ENCODE measurements at regions not wholly inside any gene's neighbourhood (a gene's known extent, or its start where the extent isn't known, plus 50 kb on each side); places are given as distances from the start of the nearest gene placed in this dataset.

GRCh38 chr13:44021422-44021821, 141.7 kb downstream of the LACC1 start:
- ChIA-PET POLR2A (no interaction called here), SMC1A (ENCODE audit: uncharacterized antibody, unreplicated experiment) (no interaction called here), RAD21 (ENCODE audit: unreplicated experiment) (no interaction called here), CTCF (interaction anchor here (0.8 kb wide), 1 partner anchor 9 kb away, joined by 3 read pairs; no protein-coding TSS in a partner anchor)
- no peak for TF ChIP-seq TAF1 (IDR thresholded peaks at IDR 0.05; ENCODE audit: borderline replicate concordance, low read depth, low read length)
- no peak for TF ChIP-seq NFXL1 (IDR thresholded peaks at IDR 0.05; ENCODE audit: borderline replicate concordance)
- TF ChIP-seq GATAD2B (conservative IDR thresholded peaks at IDR 0.05; ENCODE audit: low read depth) = no peak
- TF ChIP-seq STAT1 (conservative IDR thresholded peaks at IDR 0.05) = no peak
- TF ChIP-seq SIX5 (IDR thresholded peaks at IDR 0.05; ENCODE audit: low read depth, low read length, severe bottlenecking) = no peak
- TF ChIP-seq CREB1 (IDR thresholded peaks at IDR 0.05; ENCODE audit: low read depth) = no peak
- TF ChIP-seq BMI1 (IDR thresholded peaks at IDR 0.05; ENCODE audit: borderline replicate concordance) = no peak
- no peak for TF ChIP-seq RAD21 (IDR thresholded peaks at IDR 0.05; ENCODE audit: insufficient read depth, low read depth, low read length)
- no peak for TF ChIP-seq FOS (IDR thresholded peaks at IDR 0.05; ENCODE audit: borderline replicate concordance, extremely low read depth, insufficient read length)
- no peak for TF ChIP-seq ESRRA (IDR thresholded peaks at IDR 0.05; ENCODE audit: low read length)
- no peak for TF ChIP-seq ZNF217 (IDR thresholded peaks at IDR 0.05)
- TF ChIP-seq DPF2 (IDR thresholded peaks at IDR 0.05) = no peak
- TF ChIP-seq PAX8 (IDR thresholded peaks at IDR 0.05) = no peak
- Histone ChIP-seq H3K9me3 (replicated peaks; ENCODE audit: control insufficient read depth, insufficient read depth, low read length) (no peaks in the 10 kb centered on the region), H3K9ac (ENCODE audit: control insufficient read depth, insufficient read depth, low read length) (no peak overlapping the region), H3K27me3 (replicated peaks in 1 of 2; ENCODE audit: control insufficient read depth in 2 of 2, insufficient read depth in 2 of 2, low read length in 1 of 2) (no peaks in the 10 kb centered on the region), H3K36me3 (ENCODE audit: control insufficient read depth in 2 of 2, insufficient read depth in 2 of 2, low read length in 1 of 2) (no peaks in the 10 kb centered on the region), H3K4me3 (no peak overlapping the region), H3K79me2 (ENCODE audit: control insufficient read depth, insufficient read depth, low read length) (no peaks in the 10 kb centered on the region), H2AFZ (ENCODE audit: control insufficient read depth, low read depth, low read length) (no peak overlapping the region), H3K4me2 (ENCODE audit: control insufficient read depth, insufficient read depth) (no peak overlapping the region), H3K4me1 (ENCODE audit: control insufficient read depth, insufficient read depth, low read length) (no peaks in the 10 kb centered on the region), H4K20me1 (ENCODE audit: control insufficient read depth, insufficient read depth) (no peaks in the 10 kb centered on the region), H3K27ac (ENCODE audit: control insufficient read depth, insufficient read depth) (no peak overlapping the region)
- in situ Hi-C loops (cut with MboI) = no loop called here
- FAIRE-seq = no peak
- BruUV-seq (replicated peaks) = no TSS peak
- no peak for ATAC-seq
- WGBS (ENCODE audit: insufficient coverage, insufficient replicate concordance, low lambda C conversion rate, missing lambda C conversion rate) = 33% methylated on average over 3 of the region's 3 CpGs
- DNase-seq (ENCODE audit: low read depth, low spot score) = no peak
- intact Hi-C loops (cut with micrococcal nuclease; ENCODE audit: unreplicated experiment) = no loop called here

All from GM12878 (cell line).